H1 (cell line): ENCODE measurements at regions not wholly inside any gene's neighbourhood (a gene's known extent, or its start where the extent isn't known, plus 50 kb on each side); places are given as distances from the start of the nearest gene placed in this dataset.

Source experiments
- CTCF ChIA-PET: fragments of 300-600 bp; sonication (Branson Sonifier 250); formaldehyde crosslinking; loops from one replicate; lab custom pipeline; 2021; ENCODE audit not compliant: partially characterized antibody; lab: Charles Lee
- POLR2A ChIA-PET: fragments of 300-600 bp; sonication (Branson Sonifier 250); formaldehyde crosslinking; loops from one replicate; lab custom pipeline; 2021; ENCODE audit warnings: inconsistent platforms; ENCODE audit not compliant: partially characterized antibody; lab: Charles Lee
- DNase-seq, 2 experiments: peaks; one replicate each; pipeline versions ENCODE4 v3.0.0 to v3.0.0-alpha.2; 2010 to 2022; ENCODE audit warnings: low spot score in 2 of 2, low read depth in 1 of 2, mixed read lengths in 1 of 2
- FAIRE-seq: peaks from 2 replicates; lab custom pipeline; 2011; peaks lifted over from hg19 to GRCh38; lab: Jason Lieb, UNC
- H2AFZ ChIP-seq: 2 replicates; pipeline ENCODE4 v1.8.1; 2012; ENCODE audit warnings: low read length, inconsistent platforms
- H2AK5ac ChIP-seq: 2 replicates; pipeline ENCODE4 v1.6.1; 2013; ENCODE audit warnings: low read depth, low read length
- H2BK120ac ChIP-seq: replicated peaks from 2 replicates; pipeline ENCODE3; 2013; ENCODE audit warnings: low read depth, low read length, inconsistent platforms
- H2BK12ac ChIP-seq: 2 replicates; pipeline ENCODE4 v1.6.1; 2013; ENCODE audit warnings: low read depth, low read length
- H2BK15ac ChIP-seq: 2 replicates; pipeline ENCODE4 v1.6.1; 2013; ENCODE audit warnings: low read length
- H2BK20ac ChIP-seq: 2 replicates; pipeline ENCODE4 v1.6.1; 2013; ENCODE audit warnings: low read length
- H2BK5ac ChIP-seq: 2 replicates; pipeline ENCODE4 v1.6.1; 2013; ENCODE audit warnings: low read depth, low read length
- H3K14ac ChIP-seq: 2 replicates; pipeline ENCODE4 v1.6.1; 2013; ENCODE audit warnings: inconsistent platforms; ENCODE audit not compliant: insufficient read length
- H3K18ac ChIP-seq: 2 replicates; pipeline ENCODE4 v1.6.1; 2013; ENCODE audit warnings: low read length; ENCODE audit errors: extremely low read depth
- H3K23ac ChIP-seq: 2 replicates; pipeline ENCODE4 v1.6.1; 2013; ENCODE audit warnings: inconsistent platforms; ENCODE audit not compliant: insufficient read length
- H3K23me2 ChIP-seq: 2 replicates; pipeline ENCODE4 v1.6.1; 2013; ENCODE audit warnings: low read depth, low read length
- H3K27ac ChIP-seq: 2 replicates; pipeline ENCODE4 v1.6.1; 2011; ENCODE audit warnings: low read depth, low read length, inconsistent platforms
- H3K27me3 ChIP-seq, 4 experiments: replicated peaks in 1 of 4; 1 replicate in 1 of 4; 2 replicates in 3 of 4; pipeline versions ENCODE4 v1.6.1 to v1.8.1; 2011 to 2013; ENCODE audit warnings: low read length in 3 of 4, mild to moderate bottlenecking in 3 of 4, inconsistent platforms in 2 of 4, mixed read lengths in 2 of 4, moderate library complexity in 1 of 4; ENCODE audit not compliant: control insufficient read depth in 3 of 4, insufficient read depth in 3 of 4; ENCODE audit errors: extremely low read depth in 1 of 4
- H3K36me3 ChIP-seq, 4 experiments: 2 replicates each; pipeline versions ENCODE4 v1.6.1 to v1.8.1; 2011 to 2013; ENCODE audit warnings: mild to moderate bottlenecking in 4 of 4, low read length in 3 of 4, moderate library complexity in 2 of 4, control low read depth in 1 of 4, inconsistent platforms in 1 of 4; ENCODE audit not compliant: insufficient read depth in 4 of 4, control insufficient read depth in 2 of 4
- H3K4ac ChIP-seq: replicated peaks from 2 replicates; pipeline ENCODE3; 2013; ENCODE audit warnings: low read length, low read depth, mixed read lengths, inconsistent platforms; ENCODE audit not compliant: insufficient read length
- H3K4me1 ChIP-seq, 4 experiments: replicated peaks in 1 of 4; 1 replicate in 1 of 4; 2 replicates in 3 of 4; pipeline versions ENCODE4 v1.6.1 to v1.8.1; 2011 to 2013; ENCODE audit warnings: low read length in 3 of 4, inconsistent platforms in 2 of 4, mixed read lengths in 1 of 4; ENCODE audit not compliant: insufficient read depth in 4 of 4, control insufficient read depth in 3 of 4
- H3K4me2 ChIP-seq, 2 experiments: 2 replicates each; pipeline versions ENCODE4 v1.6.1 to v1.8.1; 2011 to 2013; ENCODE audit warnings: low read depth in 2 of 2, low read length in 2 of 2, control low read depth in 1 of 2, inconsistent platforms in 1 of 2, mild to moderate bottlenecking in 1 of 2; ENCODE audit not compliant: insufficient read depth in 1 of 2
- H3K4me3 ChIP-seq, 4 experiments: fragments of 200-600, 300-600 bp in 1 of 4; sonication (generic), shearing (Covaris generic), sonication (Bioruptor Twin) in 1 of 4; 2 replicates each; pipeline versions ENCODE4 v1.5.1 to v1.8.1; 2011 to 2016; ENCODE audit warnings: low read length in 4 of 4, low read depth in 3 of 4, control low read depth in 2 of 4, inconsistent platforms in 2 of 4, mild to moderate bottlenecking in 2 of 4, mixed read lengths in 1 of 4, moderate library complexity in 1 of 4; ENCODE audit not compliant: insufficient read depth in 2 of 4; ENCODE audit errors: extremely low read depth in 1 of 4
- H3K56ac ChIP-seq: replicated peaks from 2 replicates; pipeline ENCODE3; 2013; ENCODE audit warnings: low read depth, mild to moderate bottlenecking, mixed read lengths, low read length, inconsistent platforms; ENCODE audit not compliant: insufficient read length
- H3K79me1 ChIP-seq: 2 replicates; pipeline ENCODE4 v1.6.1; 2013; ENCODE audit warnings: low read depth, low read length, control low read depth
- H3K79me2 ChIP-seq, 2 experiments: 2 replicates each; pipeline versions ENCODE4 v1.6.1 to v1.8.1; 2012 to 2013; ENCODE audit warnings: low read length in 2 of 2, mild to moderate bottlenecking in 2 of 2, inconsistent platforms in 1 of 2; ENCODE audit not compliant: insufficient read depth in 2 of 2, control insufficient read depth in 1 of 2
- H3K9ac ChIP-seq, 4 experiments: replicated peaks in 1 of 4; 1 replicate in 1 of 4; 2 replicates in 3 of 4; pipeline versions ENCODE4 v1.6.1 to v1.8.1; 2011 to 2013; ENCODE audit warnings: low read depth in 3 of 4, low read length in 3 of 4, control low read depth in 2 of 4, mild to moderate bottlenecking in 2 of 4, moderate library complexity in 2 of 4, inconsistent platforms in 1 of 4; ENCODE audit errors: extremely low read depth in 1 of 4
- H3K9me3 ChIP-seq, 2 experiments: 2 replicates each; pipeline versions ENCODE4 v1.6.1 to v1.8.1; 2012 to 2013; ENCODE audit warnings: mild to moderate bottlenecking in 2 of 2, moderate library complexity in 2 of 2, control low read depth in 1 of 2, inconsistent platforms in 1 of 2, low read depth in 1 of 2, low read length in 1 of 2, mixed read lengths in 1 of 2; ENCODE audit not compliant: insufficient read depth in 2 of 2
- H4K20me1 ChIP-seq, 2 experiments: replicated peaks in 1 of 2; 2 replicates each; pipeline versions ENCODE3 to v1.8.1; 2011 to 2013; ENCODE audit warnings: inconsistent platforms in 2 of 2, low read length in 2 of 2, mild to moderate bottlenecking in 1 of 2; ENCODE audit not compliant: insufficient read depth in 2 of 2, control insufficient read depth in 1 of 2
- H4K5ac ChIP-seq: 2 replicates; pipeline ENCODE4 v1.6.1; 2013; ENCODE audit warnings: low read length, low read depth, mixed read lengths, inconsistent platforms; ENCODE audit not compliant: insufficient read length
- H4K8ac ChIP-seq: 2 replicates; pipeline ENCODE4 v1.8.0; 2013; ENCODE audit warnings: mild to moderate bottlenecking, moderate library complexity, low read length, inconsistent platforms; ENCODE audit not compliant: insufficient read depth; ENCODE audit errors: extremely low read depth
- H4K91ac ChIP-seq: replicated peaks from 2 replicates; pipeline ENCODE3; 2013; ENCODE audit warnings: low read length, mixed read lengths, inconsistent platforms; ENCODE audit not compliant: insufficient read length
- BCL11A ChIP-seq, 2 experiments: IDR thresholded peaks; one replicate each; pipeline ENCODE4 v1.6.1; 2011; ENCODE audit warnings: low read depth in 2 of 2, low read length in 2 of 2, mild to moderate bottlenecking in 2 of 2
- CBX5 ChIP-seq: fragments of 300-800, 300-1000 bp; sonication (generic); IDR thresholded peaks from 2 replicates; pipeline ENCODE4 v1.7.1; 2016; ENCODE audit warnings: antibody characterized with exemption, low read length, low read depth
- CBX8 ChIP-seq: fragments of 300-800, 300-1000 bp; sonication (generic); IDR thresholded peaks from 2 replicates; pipeline ENCODE4 v1.7.1; 2016; ENCODE audit warnings: low read depth, low read length, borderline replicate concordance
- JUN ChIP-seq: IDR thresholded peaks from 2 replicates; pipeline ENCODE4 v1.6.1; 2011; ENCODE audit warnings: low read depth, mild to moderate bottlenecking, improper control_type of control experiment, low read length
- POLR2A ChIP-seq, 2 experiments: IDR thresholded peaks; 1 replicate in 1 of 2; 2 replicates in 1 of 2; pipeline ENCODE4 v1.6.1; 2011; ENCODE audit warnings: low read depth in 2 of 2, low read length in 2 of 2, mild to moderate bottlenecking in 2 of 2; ENCODE audit errors: control extremely low read depth in 1 of 2
- SAP30 ChIP-seq: fragments of 300-600 bp; sonication (generic); IDR thresholded peaks from 2 replicates; pipeline ENCODE4 v1.7.1; 2012; ENCODE audit warnings: low read length, moderate library complexity, mild to moderate bottlenecking, inconsistent platforms; ENCODE audit not compliant: insufficient read depth, insufficient replicate concordance
- SRF ChIP-seq: IDR thresholded peaks from 2 replicates; pipeline ENCODE4 v1.6.1; 2011; ENCODE audit warnings: mild to moderate bottlenecking, low read depth, low read length, moderate library complexity
- WGBS, 2 experiments: shearing (Covaris generic) in 1 of 2; methylation state at CpG; one replicate each; pipeline versions ENCODE4 v1.1.6 to v1.1.7; 2013 to 2015; ENCODE audit warnings: low lambda C conversion rate in 2 of 2, mixed read lengths in 2 of 2, inconsistent platforms in 1 of 2, low coverage in 1 of 2, missing lambda C conversion rate in 1 of 2; ENCODE audit not compliant: insufficient replicate concordance in 2 of 2, insufficient coverage in 1 of 2, insufficient read length in 1 of 2; ENCODE audit errors: extremely low coverage in 1 of 2, missing lambda C conversion rate in 1 of 2; 5-methylcytosine and 5-hydroxymethylcytosine counted together
- TF ChIP-seq, protein P1 (sequence below): IDR thresholded peaks from 2 replicates; pipeline ENCODE4 v1.6.1; 2012; ENCODE audit warnings: low read length, inconsistent platforms

- no peak overlapping the region for H3K23ac ChIP-seq
- POLR2A ChIA-PET = no interaction called here
Measured at GRCh38 chrX:27391623-27392022, 71.5 kb downstream of the PPP4R3C start.

More at GRCh38 chrX:27391623-27392022, 71.5 kb downstream of the PPP4R3C start:
- Histone ChIP-seq H3K18ac (no peak overlapping the region), H3K79me1 (no peaks in the 10 kb centered on the region), H3K36me3 (no peaks in the 10 kb centered on the region), H2BK120ac (no peak overlapping the region), H2BK20ac (no peak overlapping the region), H3K27me3 (no peaks in the 10 kb centered on the region), H3K4me2 (no peak overlapping the region), H3K56ac (no peak overlapping the region), H3K9ac (no peak overlapping the region), H4K5ac (no peak overlapping the region), H3K4ac (no peak overlapping the region), H2AK5ac (no peak overlapping the region), H4K91ac (no peak overlapping the region), H3K79me2 (no peaks in the 10 kb centered on the region), H3K9me3 (no peaks in the 10 kb centered on the region), H3K4me1 (no peaks in the 10 kb centered on the region), H3K4me3 (no peak overlapping the region), H2BK15ac (no peak overlapping the region), H3K23me2 (no peaks in the 10 kb centered on the region; the same call in 1 of the 2 replicates), H2BK12ac (no peak overlapping the region), H4K20me1 (no peaks in the 10 kb centered on the region), H2AFZ (no peak overlapping the region), H2BK5ac (no peak overlapping the region), H4K8ac (no peak overlapping the region), H3K27ac (no peak overlapping the region), H3K14ac (no peak overlapping the region)
- 90% methylated on average over 4 of the region's 4 CpGs; no CpG with 5 or more reads in 1 of the 2 experiments for WGBS, 2 experiments
- CTCF ChIA-PET = no interaction called here
- DNase-seq (no peak), FAIRE-seq (no peak)
- TF ChIP-seq CBX5 (no peak), BCL11A (IDR thresholded peaks at IDR 0.05; ENCODE audit: low read depth in 2 of 2, low read length in 2 of 2) (no peak), POLR2A (IDR thresholded peaks at IDR 0.05; ENCODE audit: control extremely low read depth in 1 of 2, low read depth in 2 of 2, low read length in 2 of 2) (no peak), SAP30 (no peak), CBX8 (no peak), SRF (no peak), JUN (no peak)
- TF ChIP-seq, protein P1, sequence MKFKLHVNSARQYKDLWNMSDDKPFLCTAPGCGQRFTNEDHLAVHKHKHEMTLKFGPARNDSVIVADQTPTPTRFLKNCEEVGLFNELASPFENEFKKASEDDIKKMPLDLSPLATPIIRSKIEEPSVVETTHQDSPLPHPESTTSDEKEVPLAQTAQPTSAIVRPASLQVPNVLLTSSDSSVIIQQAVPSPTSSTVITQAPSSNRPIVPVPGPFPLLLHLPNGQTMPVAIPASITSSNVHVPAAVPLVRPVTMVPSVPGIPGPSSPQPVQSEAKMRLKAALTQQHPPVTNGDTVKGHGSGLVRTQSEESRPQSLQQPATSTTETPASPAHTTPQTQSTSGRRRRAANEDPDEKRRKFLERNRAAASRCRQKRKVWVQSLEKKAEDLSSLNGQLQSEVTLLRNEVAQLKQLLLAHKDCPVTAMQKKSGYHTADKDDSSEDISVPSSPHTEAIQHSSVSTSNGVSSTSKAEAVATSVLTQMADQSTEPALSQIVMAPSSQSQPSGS = no peak
